Activated CD4-positive, alpha-beta T cell treated with anti-CD3 and anti-CD28 coated beads, Interleukin-2, amount 10 ng/mL, durations not matched to agents 24 days and 14 days (primary cell): ENCODE measurements at regions not wholly inside any gene's neighbourhood (a gene's known extent, or its start where the extent isn't known, plus 50 kb on each side); places are given as distances from the start of the nearest gene placed in this dataset.

Experiments used
- DNase-seq: peaks from one replicate; pipeline ENCODE4 v3.0.0; 2022
- H3K27ac Mint-ChIP-seq: one replicate; pipeline ENCODE4 v1.8.0; 2022; ENCODE audit warnings: mild to moderate bottlenecking, mixed read lengths
- H3K27me3 Mint-ChIP-seq: one replicate; pipeline ENCODE4 v1.8.0; 2022; ENCODE audit warnings: mixed read lengths
- H3K36me3 Mint-ChIP-seq: one replicate; pipeline ENCODE4 v1.8.0; 2022; ENCODE audit warnings: low read depth, mild to moderate bottlenecking, mixed read lengths
- H3K4me1 Mint-ChIP-seq: one replicate; pipeline ENCODE4 v1.8.0; 2021; ENCODE audit warnings: mixed read lengths
- H3K4me3 Mint-ChIP-seq: one replicate; pipeline ENCODE4 v1.8.0; 2022; ENCODE audit warnings: mild to moderate bottlenecking, moderate library complexity, mixed read lengths
- H3K9me3 Mint-ChIP-seq: one replicate; pipeline ENCODE4 v1.8.0; 2021; ENCODE audit warnings: mixed read lengths
- intact Hi-C: fragments of 100-400 bp; cut with micrococcal nuclease; formaldehyde crosslinking; loops from one replicate; pipeline ENCODE4 v1.15.1; 2023

DNA sequence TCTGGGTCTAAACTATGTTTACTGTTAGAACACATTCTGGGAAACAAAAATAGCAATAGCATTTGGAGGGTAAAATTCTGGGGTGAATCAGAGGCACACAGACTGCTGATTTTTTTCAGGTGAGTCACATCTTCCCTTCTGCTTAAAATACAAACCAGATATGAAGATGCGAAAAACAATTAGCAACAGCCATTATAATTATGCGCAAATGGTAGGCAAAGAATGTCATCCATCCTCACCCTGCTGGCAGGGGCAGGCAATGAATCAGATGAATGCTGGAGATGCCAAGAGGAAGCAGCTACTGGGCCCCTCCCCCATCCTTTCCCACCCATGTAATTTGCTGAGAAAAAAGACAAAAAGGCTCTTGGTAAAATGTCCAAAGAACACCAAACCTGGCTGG lies 282.9 kb downstream of the KLF5 start:
- no peaks in the 10 kb centered on the region for H3K36me3 Mint-ChIP-seq
- no peaks in the 10 kb centered on the region for H3K27me3 Mint-ChIP-seq

DNA sequence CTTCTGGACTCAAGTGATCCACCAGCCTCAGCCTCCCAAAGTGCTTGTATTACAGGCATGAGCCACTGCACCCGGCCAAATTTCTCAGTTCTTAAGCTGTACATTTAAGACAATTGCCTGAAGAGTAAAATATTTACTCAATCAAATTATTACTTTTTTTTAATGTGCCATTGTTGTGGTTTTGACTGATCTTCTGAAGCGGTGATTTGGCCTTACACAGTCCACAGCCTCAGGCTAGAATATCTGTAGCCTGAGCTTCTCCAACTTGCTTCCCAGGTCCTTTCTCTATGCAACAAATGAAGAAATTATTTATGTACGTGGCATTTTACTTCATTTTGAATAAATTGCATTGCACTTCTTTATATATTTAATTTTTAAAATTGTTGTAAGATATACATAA lies 281.3 kb downstream of the KLF5 start:
- intact Hi-C loops: no loop called here
- Mint-ChIP-seq H3K27me3 (no peaks in the 10 kb centered on the region), H3K36me3 (no peaks in the 10 kb centered on the region), H3K4me3 (no peak overlapping the region), H3K4me1 (peaks cover 3% of the 10 kb centered on the region), H3K9me3 (no peaks in the 10 kb centered on the region), H3K27ac (no peak overlapping the region)
- no peak for DNase-seq

More for the DNA sequence above, 282.9 kb downstream of the KLF5 start:
- intact Hi-C loops: no loop called here
- H3K9me3 Mint-ChIP-seq: no peaks in the 10 kb centered on the region
- H3K4me1 Mint-ChIP-seq: no peaks in the 10 kb centered on the region
- no peak overlapping the region for H3K27ac Mint-ChIP-seq
- no peak overlapping the region for H3K4me3 Mint-ChIP-seq
- no peak for DNase-seq

DNA sequence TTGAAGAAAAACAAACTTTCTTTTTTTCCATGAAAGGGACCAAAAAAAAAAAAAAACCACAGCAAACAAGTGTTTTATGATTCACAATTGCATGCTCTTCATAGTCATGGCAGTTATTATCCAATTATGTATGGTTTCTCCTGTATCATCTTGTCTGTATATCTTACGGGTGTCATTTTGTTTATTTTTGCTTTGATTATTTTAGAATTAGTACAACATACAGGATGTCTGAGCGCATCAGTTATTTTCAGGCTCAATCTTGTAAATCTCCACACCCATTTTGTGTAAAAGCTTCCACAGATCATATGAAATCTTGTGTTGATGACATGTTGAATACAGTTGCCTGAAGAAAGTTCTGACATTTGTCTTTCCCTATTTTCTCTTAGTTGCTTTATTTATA lies 280.3 kb downstream of the KLF5 start:
- intact Hi-C loops: no loop called here

DNA sequence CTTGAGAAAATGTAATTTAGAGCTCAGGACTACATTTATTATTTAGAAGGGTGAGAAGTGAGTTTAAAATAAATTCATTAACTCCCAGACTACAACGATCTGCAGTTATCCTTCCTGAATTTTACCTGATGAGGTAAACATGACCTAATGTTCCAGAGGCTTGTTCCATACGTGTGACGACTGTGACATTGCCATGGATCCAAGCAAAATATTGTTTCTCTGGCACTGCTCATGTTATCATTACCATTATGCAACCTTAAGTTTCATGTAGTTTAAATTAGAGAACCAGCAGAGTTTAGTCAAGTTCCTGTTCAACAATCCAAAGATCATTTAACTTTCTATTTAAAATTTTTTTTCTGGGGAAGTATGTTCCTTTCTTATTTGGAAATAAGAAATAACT lies 279.6 kb downstream of the KLF5 start:
- peaks cover 4% of the 10 kb centered on the region for H3K9me3 Mint-ChIP-seq
- no peak for DNase-seq
- intact Hi-C loops: no loop called here
- H3K27me3 Mint-ChIP-seq: no peaks in the 10 kb centered on the region
- H3K4me3 Mint-ChIP-seq: no peak overlapping the region
- H3K36me3 Mint-ChIP-seq: no peaks in the 10 kb centered on the region
- no peak overlapping the region for H3K27ac Mint-ChIP-seq
- peaks cover 4% of the 10 kb centered on the region for H3K4me1 Mint-ChIP-seq

More for the DNA sequence above, 280.3 kb downstream of the KLF5 start:
- H3K9me3 Mint-ChIP-seq: peaks cover 4% of the 10 kb centered on the region
- no peak overlapping the region for H3K27ac Mint-ChIP-seq
- peaks cover 4% of the 10 kb centered on the region for H3K4me1 Mint-ChIP-seq
- H3K27me3 Mint-ChIP-seq: no peaks in the 10 kb centered on the region
- H3K36me3 Mint-ChIP-seq: no peaks in the 10 kb centered on the region
- no peak for DNase-seq
- H3K4me3 Mint-ChIP-seq: no peak overlapping the region

DNA sequence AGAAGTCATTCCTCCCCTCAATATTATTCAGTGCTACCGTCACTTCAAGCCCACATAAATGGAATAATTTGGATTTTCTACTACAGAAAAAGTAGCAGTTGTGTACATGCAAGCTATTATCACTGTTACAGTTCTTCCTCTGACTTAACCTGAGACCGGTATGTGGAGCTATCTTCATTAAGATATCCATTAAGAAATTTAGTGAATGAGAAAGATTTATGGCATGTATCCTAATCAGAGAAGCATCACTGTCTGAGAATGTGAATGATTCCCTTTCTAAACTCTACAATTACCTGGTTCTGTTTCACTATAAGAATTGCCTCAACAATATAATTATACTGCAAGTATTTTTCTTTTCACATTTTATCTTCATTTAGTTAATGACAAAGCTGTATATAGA lies 278.7 kb downstream of the KLF5 start:
- H3K36me3 Mint-ChIP-seq: no peaks in the 10 kb centered on the region
- H3K4me3 Mint-ChIP-seq: no peak overlapping the region
- no peak for DNase-seq
- peaks cover 4% of the 10 kb centered on the region for H3K4me1 Mint-ChIP-seq
- H3K27ac Mint-ChIP-seq: no peak overlapping the region
- intact Hi-C loops: no loop called here
- peaks cover 4% of the 10 kb centered on the region for H3K9me3 Mint-ChIP-seq
- H3K27me3 Mint-ChIP-seq: no peaks in the 10 kb centered on the region

DNA sequence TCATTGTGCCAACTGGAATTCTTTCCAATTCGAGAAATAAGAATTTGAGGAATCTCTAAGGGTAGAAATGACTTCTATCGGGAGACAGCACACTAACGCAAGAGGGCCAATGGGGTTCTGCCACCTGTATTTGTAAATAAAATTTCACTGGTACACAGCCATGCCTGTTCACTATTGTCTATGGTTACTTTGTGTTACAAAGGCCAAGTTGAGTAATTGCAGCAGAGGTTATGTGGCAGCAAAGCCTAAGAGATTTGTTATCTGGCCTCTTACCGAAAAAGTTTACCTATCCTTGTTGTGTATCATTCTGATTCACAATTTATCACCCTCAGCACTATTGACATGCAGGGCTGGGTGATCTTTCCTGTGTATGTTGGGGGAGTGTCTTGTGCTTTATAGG lies 278.0 kb downstream of the KLF5 start:
- Mint-ChIP-seq H3K27ac (no peak overlapping the region), H3K9me3 (peaks cover 4% of the 10 kb centered on the region), H3K27me3 (no peaks in the 10 kb centered on the region), H3K4me1 (peaks cover 4% of the 10 kb centered on the region), H3K4me3 (no peak overlapping the region), H3K36me3 (no peaks in the 10 kb centered on the region)
- DNase-seq: no peak
- intact Hi-C loops: no loop called here

DNA sequence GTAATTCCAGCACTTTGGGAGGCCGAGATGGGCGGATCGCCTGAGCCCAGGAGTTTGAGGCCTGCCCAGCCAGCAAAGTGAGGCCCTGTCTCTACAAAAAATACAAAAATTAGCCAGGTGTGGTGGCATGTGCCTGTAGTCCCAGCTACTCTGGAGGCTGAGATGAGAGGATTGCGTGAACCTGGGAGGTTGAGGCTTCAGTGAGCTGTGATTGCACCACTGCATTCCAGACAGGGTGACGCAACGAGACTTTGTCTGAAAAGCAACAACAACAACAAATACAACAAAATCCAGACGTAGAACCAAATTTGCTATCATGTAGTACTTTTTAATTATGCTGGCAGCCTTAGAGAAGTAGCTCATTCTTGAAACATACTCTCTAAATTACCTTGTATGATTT lies 277.1 kb downstream of the KLF5 start:
- Mint-ChIP-seq H3K27me3 (no peaks in the 10 kb centered on the region), H3K36me3 (no peaks in the 10 kb centered on the region), H3K27ac (no peak overlapping the region), H3K9me3 (peaks cover 4% of the 10 kb centered on the region), H3K4me3 (no peak overlapping the region), H3K4me1 (peaks cover 4% of the 10 kb centered on the region)
- intact Hi-C loops: no loop called here
- DNase-seq: no peak

DNA sequence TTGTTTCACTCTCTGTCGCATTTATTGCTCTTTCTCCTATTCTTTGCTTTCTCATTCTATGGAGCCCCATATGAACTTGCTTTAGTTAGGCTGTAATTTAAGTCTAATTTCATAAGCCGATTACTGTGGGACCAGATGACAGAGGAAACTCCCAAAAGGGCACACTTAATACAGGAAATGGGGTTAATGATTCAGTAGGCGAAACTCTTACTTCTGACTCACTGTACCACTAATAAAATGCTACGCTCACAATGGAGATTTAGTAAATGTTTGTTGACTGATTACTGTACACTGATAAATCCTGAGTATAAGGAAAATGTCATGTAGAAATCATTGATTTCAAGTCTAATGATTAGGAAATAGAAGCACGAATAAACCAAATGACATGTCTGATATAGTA lies 276.4 kb downstream of the KLF5 start:
- intact Hi-C loops: no loop called here

DNA sequence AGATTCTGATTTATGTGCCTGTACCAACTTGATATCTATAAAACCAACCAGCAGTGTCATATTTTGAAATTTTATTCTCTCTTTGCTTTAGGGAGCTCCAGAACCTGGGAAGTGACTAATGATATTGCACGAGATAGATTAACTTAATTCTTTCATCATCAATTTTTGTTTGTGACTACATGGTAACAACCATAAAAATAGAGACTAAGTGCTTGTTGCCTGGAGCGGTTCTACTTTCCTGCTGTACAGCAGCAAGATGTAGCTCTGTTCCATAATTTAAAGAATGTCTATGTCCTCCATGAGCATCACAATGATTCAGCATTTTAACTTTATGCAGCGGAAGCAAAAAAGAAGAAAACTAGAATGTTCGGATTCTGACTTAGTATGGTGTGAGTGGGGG lies 275.6 kb downstream of the KLF5 start:
- Mint-ChIP-seq H3K27me3 (no peaks in the 10 kb centered on the region), H3K4me3 (no peak overlapping the region), H3K9me3 (peaks cover 4% of the 10 kb centered on the region), H3K4me1 (peaks cover 4% of the 10 kb centered on the region), H3K36me3 (no peaks in the 10 kb centered on the region), H3K27ac (no peak overlapping the region)
- intact Hi-C loops: no loop called here
- DNase-seq: no peak

More for the DNA sequence above, 276.4 kb downstream of the KLF5 start:
- no peak for DNase-seq
- no peak overlapping the region for H3K4me3 Mint-ChIP-seq
- H3K4me1 Mint-ChIP-seq: peaks cover 4% of the 10 kb centered on the region
- H3K36me3 Mint-ChIP-seq: no peaks in the 10 kb centered on the region
- H3K27me3 Mint-ChIP-seq: no peaks in the 10 kb centered on the region
- H3K27ac Mint-ChIP-seq: no peak overlapping the region
- H3K9me3 Mint-ChIP-seq: peaks cover 4% of the 10 kb centered on the region

DNA sequence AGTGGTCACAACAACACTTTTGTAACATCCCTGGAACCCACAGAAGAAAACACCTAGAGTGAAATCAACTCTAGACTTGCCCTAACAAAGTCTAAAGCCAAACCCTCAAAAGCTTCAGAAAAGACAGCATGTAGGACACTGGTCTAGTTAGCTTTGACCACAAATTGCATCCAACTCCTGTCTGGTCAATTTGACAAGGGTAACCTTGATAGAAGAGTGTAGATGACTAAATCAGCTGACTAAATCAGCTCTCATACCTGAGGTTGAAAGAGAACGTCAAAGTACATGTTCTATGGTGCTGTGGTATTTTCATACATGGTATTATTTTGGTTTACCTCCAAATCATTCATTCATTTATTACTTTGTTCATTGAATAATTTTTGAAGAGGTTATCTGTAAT lies 272.8 kb downstream of the KLF5 start:
- Mint-ChIP-seq H3K4me1 (peaks cover 4% of the 10 kb centered on the region), H3K4me3 (no peak overlapping the region), H3K9me3 (peaks cover 4% of the 10 kb centered on the region), H3K27me3 (no peaks in the 10 kb centered on the region), H3K27ac (no peak overlapping the region), H3K36me3 (no peaks in the 10 kb centered on the region)
- intact Hi-C loops: no loop called here
- DNase-seq: no peak

DNA sequence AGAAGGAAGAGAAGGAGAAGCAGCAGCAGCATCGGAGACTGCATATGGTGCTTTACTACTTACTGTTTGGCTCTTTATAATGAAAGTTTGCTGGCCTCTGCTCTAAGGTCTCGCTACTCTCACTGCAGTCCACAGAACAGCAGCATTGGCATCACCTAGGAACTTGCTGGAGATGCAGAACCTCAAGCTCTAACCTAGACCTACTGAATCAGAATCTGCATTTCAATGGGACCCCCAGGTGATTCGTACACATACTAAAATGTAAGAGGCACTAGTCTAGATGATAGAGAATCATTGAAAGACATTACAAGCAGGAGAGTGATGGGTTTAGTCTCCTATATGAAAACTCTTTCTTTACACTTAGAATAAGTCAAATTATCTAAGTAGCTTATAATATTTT lies 270.6 kb downstream of the KLF5 start:
- no peak for DNase-seq

DNA sequence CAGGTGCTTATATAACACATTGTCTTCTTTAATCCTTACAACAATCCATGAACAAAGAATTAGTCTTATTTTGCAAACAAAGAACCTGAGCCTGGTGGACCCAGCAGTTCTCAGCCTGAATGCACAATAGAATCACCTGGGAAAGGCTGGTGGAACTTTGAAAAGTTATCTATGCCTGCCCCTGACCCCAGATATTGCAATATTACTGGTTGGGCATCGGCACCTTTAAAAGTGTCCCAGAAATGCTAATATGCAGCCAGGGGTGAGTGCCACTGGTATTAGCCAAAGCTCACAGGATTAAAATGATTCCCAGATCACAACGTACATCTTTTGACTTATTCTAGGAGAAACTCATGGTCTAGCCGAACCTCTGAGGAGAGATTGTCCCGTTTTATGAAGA lies 268.8 kb downstream of the KLF5 start:
- H3K4me1 Mint-ChIP-seq: no peaks in the 10 kb centered on the region
- no peaks in the 10 kb centered on the region for H3K36me3 Mint-ChIP-seq
- intact Hi-C loops: no loop called here
- no peaks in the 10 kb centered on the region for H3K27me3 Mint-ChIP-seq
- DNase-seq: no peak
- peaks cover 7% of the 10 kb centered on the region for H3K9me3 Mint-ChIP-seq
- H3K4me3 Mint-ChIP-seq: no peak overlapping the region
- no peak overlapping the region for H3K27ac Mint-ChIP-seq

More for the DNA sequence above, 270.6 kb downstream of the KLF5 start:
- H3K27ac Mint-ChIP-seq: no peak overlapping the region
- H3K4me3 Mint-ChIP-seq: no peak overlapping the region
- intact Hi-C loops: no loop called here
- H3K36me3 Mint-ChIP-seq: no peaks in the 10 kb centered on the region
- peaks cover 2% of the 10 kb centered on the region for H3K9me3 Mint-ChIP-seq
- H3K27me3 Mint-ChIP-seq: no peaks in the 10 kb centered on the region
- no peaks in the 10 kb centered on the region for H3K4me1 Mint-ChIP-seq

DNA sequence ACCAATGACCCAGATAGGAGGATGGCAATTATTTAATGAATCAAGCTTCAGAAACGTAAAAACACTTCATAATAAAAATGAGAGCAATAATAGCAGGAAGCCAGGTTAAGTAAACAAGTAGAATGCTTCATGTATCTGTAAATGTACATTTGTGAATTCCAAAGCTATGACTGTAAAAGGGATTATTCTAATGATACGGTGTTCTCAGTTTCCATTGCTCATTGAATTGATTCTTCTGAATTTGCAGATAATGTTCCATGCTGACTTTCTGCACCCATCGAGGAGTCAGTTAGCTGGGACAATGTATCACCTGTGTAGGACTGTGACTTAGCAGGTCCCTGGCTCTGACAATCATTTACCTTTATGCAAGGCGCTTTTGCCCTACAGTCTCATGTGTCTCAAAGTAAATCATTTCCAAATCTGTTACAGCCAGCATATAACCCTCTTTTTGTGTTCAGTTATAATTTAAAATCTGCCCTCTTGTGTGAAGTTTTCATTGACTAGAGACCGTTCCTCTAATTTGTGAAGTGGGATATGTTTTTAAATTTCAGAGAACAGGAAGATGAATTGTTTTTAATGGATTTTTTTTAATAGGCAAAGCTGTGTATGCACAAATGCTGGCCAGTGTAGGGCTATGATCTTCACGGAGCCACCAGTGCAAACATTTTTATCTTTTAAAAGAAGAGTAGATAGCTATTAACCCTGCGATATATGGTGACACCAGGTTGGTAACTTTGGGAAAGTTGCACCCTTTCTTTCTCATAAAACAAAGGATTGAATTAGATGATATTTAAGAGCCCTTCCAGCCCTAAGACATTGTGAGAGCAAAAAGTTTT lies 267.1 kb downstream of the KLF5 start:
- Mint-ChIP-seq H3K4me1 (no peaks in the 10 kb centered on the region), H3K4me3 (no peak overlapping the region), H3K9me3 (peaks cover 7% of the 10 kb centered on the region), H3K36me3 (no peaks in the 10 kb centered on the region), H3K27ac (no peak overlapping the region), H3K27me3 (no peaks in the 10 kb centered on the region)
- no peak for DNase-seq
- intact Hi-C loops: no loop called here

DNA sequence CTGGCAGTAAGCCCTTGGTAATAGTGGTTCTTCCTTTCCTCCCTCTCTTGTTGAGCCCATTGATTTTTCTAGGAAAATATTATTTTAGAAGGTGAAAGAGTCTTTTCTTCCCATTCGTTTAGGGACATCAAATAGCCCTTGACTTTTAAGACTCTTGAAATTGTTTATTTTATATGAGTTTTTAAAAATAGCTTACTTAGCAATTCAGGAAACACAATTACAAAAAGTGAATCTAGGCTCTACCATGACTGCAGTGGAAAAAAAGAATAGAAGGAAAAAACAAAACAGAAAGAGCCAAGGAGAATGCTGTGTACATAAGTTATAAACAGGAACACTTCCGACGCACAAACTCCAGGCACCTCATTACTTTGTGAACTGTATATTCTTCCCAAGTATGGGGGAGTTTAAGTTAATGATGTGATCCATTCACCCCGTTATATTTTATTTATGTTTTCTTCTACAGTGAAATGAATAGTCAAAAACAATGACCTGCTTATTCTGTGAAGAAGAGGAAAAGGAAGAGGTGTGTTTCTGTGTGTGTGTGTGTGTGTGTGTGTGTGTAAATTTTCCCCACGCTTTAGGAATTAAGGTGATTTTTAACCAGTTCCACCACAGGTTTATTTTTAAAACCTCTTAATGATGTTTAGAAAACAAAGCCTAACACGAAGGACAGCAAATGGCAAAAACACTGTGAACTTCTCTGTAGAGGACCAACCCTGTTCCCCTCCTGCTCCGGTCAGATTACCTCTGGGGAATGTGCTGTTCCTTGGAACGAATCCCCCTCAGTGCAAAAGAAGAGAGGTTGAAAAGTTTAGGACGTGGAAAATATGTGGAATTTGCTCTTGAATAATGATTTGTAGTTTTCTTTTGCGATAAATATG lies 266.3 kb downstream of the KLF5 start:
- DNase-seq: no peak

More for the DNA sequence above, 266.3 kb downstream of the KLF5 start:
- Mint-ChIP-seq H3K27me3 (no peaks in the 10 kb centered on the region), H3K27ac (no peak overlapping the region), H3K4me3 (no peak overlapping the region), H3K36me3 (no peaks in the 10 kb centered on the region), H3K9me3 (peaks cover 7% of the 10 kb centered on the region), H3K4me1 (no peaks in the 10 kb centered on the region)
- intact Hi-C loops: no loop called here
